ENCODE measurements at regions not wholly inside any gene's neighbourhood (a gene's known extent, or its start where the extent isn't known, plus 50 kb on each side); places are given as distances from the start of the nearest gene placed in this dataset.

- TF ChIP-seq POLR2AphosphoS5 (IDR thresholded peaks at IDR 0.05; ENCODE audit: insufficient read depth, low read depth, low read length) (no peak), CTCF (IDR thresholded peaks at IDR 0.05; ENCODE audit: extremely low read depth in 1 of 2, insufficient read depth in 1 of 2, low read depth in 1 of 2, low read length in 2 of 2) (no peak), POLR2A (IDR thresholded peaks at IDR 0.05; ENCODE audit: low read depth, low read length) (no peak), FOS (IDR thresholded peaks at IDR 0.05; ENCODE audit: borderline replicate concordance, insufficient read depth, low read length) (no peak), MYC (IDR thresholded peaks at IDR 0.05; ENCODE audit: low read depth, low read length) (no peak), EZH2 (IDR thresholded peaks at IDR 0.05; ENCODE audit: borderline replicate concordance, low read depth, low read length, severe bottlenecking) (no peak), JUN (IDR thresholded peaks at IDR 0.05; ENCODE audit: borderline replicate concordance, insufficient read depth, insufficient read length, low read depth) (no peak), MAX (IDR thresholded peaks at IDR 0.05; ENCODE audit: insufficient read depth, insufficient read length) (no peak)
Observed at GRCh38 chr13:61466280-61466679, 50.6 kb upstream of the PCDH20 start.

All from endothelial cell of umbilical vein (primary cell).